ENCODE measurements at regions not wholly inside any gene's neighbourhood (a gene's known extent, or its start where the extent isn't known, plus 50 kb on each side); places are given as distances from the start of the nearest gene placed in this dataset.

DNA sequence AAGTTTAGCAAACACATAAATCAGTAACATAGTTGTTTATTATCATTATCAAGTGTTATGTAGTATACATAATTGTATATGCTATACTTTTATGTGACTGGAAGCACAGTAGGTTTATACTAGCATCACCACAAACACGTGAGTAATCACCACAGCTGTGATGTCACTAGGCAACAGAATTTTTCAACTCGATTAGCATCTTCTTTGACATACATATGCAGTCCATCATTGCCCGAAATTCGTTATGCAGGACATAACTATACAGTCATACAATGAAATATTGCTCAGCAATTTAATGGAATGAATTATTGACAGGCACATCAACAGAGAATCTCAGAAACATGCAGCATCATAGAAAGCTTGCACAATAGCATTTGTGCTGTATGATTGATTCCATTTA, 77.7 kb downstream of the LSM5 start:
- H3K9me3 Mint-ChIP-seq, result no peaks in the 10 kb centered on the region
- peaks cover 6% of the 10 kb centered on the region for H3K27me3 Mint-ChIP-seq
- no peak overlapping the region for H3K27ac Mint-ChIP-seq
- no peaks in the 10 kb centered on the region for H3K4me1 Mint-ChIP-seq (ENCODE audit: low read depth)
- no peak overlapping the region for H3K4me3 Mint-ChIP-seq
- POLR2A ChIA-PET, result no interaction called here
- H3K36me3 Mint-ChIP-seq (ENCODE audit: low read depth), result no peaks in the 10 kb centered on the region
- intact Hi-C loops (cut with micrococcal nuclease), result no loop called here
- DNase-seq, result no peak
- CTCF ChIA-PET, result no interaction called here
- ATAC-seq, result no peak
- TF ChIP-seq, protein P1, sequence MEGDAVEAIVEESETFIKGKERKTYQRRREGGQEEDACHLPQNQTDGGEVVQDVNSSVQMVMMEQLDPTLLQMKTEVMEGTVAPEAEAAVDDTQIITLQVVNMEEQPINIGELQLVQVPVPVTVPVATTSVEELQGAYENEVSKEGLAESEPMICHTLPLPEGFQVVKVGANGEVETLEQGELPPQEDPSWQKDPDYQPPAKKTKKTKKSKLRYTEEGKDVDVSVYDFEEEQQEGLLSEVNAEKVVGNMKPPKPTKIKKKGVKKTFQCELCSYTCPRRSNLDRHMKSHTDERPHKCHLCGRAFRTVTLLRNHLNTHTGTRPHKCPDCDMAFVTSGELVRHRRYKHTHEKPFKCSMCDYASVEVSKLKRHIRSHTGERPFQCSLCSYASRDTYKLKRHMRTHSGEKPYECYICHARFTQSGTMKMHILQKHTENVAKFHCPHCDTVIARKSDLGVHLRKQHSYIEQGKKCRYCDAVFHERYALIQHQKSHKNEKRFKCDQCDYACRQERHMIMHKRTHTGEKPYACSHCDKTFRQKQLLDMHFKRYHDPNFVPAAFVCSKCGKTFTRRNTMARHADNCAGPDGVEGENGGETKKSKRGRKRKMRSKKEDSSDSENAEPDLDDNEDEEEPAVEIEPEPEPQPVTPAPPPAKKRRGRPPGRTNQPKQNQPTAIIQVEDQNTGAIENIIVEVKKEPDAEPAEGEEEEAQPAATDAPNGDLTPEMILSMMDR (IDR thresholded peaks at IDR 0.05), result no peak

DNA sequence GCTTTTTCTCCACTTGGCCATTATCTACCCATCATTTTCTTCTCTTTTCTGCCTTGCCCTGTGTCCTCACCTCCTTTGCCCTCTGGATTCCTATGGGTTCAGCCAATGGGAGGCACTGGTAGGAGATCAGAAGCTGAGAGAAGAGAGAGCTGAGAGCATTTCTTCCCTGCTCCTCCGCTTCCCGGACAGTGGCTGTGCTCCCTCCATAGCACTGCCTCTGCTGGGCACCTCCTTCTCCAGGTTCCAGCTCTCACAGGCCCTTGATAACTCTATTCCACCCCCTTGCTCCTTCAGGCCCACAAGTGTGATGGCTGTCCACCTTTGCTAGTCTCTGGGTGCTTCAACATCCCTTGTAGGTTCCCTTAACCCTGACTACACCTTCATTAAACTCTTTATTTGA, 79.6 kb downstream of the LSM5 start:
- DNase-seq (no peak), ATAC-seq (no peak)
- no peaks in the 10 kb centered on the region for H3K4me1 Mint-ChIP-seq (ENCODE audit: low read depth)
- H3K36me3 Mint-ChIP-seq (ENCODE audit: low read depth), result no peaks in the 10 kb centered on the region
- intact Hi-C loops (cut with micrococcal nuclease), result no loop called here
- ChIA-PET POLR2A (no interaction called here), CTCF (no interaction called here)
- peaks cover 6% of the 10 kb centered on the region for H3K27me3 Mint-ChIP-seq
- no peak overlapping the region for H3K4me3 Mint-ChIP-seq
- TF ChIP-seq, protein P1 (IDR thresholded peaks at IDR 0.05), result no peak
- H3K27ac Mint-ChIP-seq, result no peak overlapping the region
- H3K9me3 Mint-ChIP-seq, result no peaks in the 10 kb centered on the region

DNA sequence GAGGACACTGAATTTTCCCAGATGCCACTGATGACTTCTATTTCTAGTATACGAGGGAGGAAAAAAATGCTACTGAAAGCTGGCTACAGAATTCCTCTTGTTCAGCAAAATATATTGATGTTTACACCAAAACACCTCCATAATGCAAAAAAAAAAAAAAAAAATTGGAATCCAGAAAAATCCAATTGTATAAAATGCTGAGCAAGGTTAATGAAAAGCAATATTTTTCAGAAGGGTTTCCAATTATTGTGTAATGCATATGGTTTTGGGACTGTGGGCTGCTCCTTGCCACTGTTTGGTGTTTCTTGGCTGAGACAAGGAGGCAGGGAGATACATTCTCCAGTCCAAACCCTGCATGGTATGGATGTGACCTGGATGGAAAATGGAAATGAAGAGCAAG, 83.8 kb downstream of the LSM5 start:
- ChIA-PET CTCF (no interaction called here), POLR2A (no interaction called here)
- Mint-ChIP-seq H3K9me3 (no peaks in the 10 kb centered on the region), H3K4me3 (no peak overlapping the region), H3K36me3 (ENCODE audit: low read depth) (no peaks in the 10 kb centered on the region), H3K27ac (no peak overlapping the region), H3K4me1 (ENCODE audit: low read depth) (no peaks in the 10 kb centered on the region), H3K27me3 (peaks cover 2% of the 10 kb centered on the region)
- intact Hi-C loops (cut with micrococcal nuclease), result no loop called here
- ATAC-seq, result no peak
- no peak for DNase-seq
- TF ChIP-seq, protein P1 (IDR thresholded peaks at IDR 0.05), result no peak

DNA sequence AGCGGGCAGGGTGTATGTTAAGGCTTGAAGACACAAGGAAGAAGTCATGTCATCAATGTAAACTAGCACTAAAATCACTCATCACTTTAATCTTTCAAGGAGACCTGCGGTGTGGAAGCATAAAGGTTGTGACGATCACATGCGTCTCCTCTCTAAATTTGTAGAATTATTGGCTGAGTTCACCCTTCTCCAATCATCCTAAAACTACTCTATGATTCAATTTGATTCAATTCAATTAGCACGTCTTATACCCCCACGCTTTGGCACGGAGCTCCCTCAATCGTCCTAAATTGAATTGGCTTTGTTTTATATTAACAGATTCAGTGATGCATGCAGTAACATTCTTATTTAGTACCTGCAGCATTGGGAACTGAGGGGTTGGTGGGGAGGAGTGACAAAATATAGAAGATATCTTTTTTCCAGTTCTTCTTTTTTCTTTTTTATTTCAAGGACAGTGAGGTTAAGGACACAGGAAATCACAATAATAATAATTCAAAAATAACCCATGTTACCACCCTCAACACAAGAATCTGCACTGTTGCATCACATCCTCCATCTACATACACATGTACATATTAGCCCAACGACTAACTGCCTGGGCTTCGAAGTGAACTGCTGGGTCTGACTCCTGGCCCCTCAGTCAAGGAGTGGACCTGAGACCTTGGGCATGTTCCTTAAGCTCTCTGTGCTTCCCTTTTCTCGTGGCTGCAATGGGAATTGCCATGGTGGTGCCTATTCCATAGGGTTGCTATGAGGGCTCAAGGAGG, 86.5 kb downstream of the LSM5 start:
- ChIA-PET CTCF (no interaction called here), POLR2A (no interaction called here)
- Mint-ChIP-seq H3K27ac (no peak overlapping the region), H3K27me3 (peaks cover 2% of the 10 kb centered on the region), H3K4me1 (ENCODE audit: low read depth) (no peaks in the 10 kb centered on the region), H3K36me3 (ENCODE audit: low read depth) (no peaks in the 10 kb centered on the region), H3K9me3 (no peaks in the 10 kb centered on the region), H3K4me3 (no peak overlapping the region)
- intact Hi-C loops (cut with micrococcal nuclease), result no loop called here
- no peak for DNase-seq
- ATAC-seq, result no peak
- TF ChIP-seq, protein P1 (IDR thresholded peaks at IDR 0.05), result no peak

DNA sequence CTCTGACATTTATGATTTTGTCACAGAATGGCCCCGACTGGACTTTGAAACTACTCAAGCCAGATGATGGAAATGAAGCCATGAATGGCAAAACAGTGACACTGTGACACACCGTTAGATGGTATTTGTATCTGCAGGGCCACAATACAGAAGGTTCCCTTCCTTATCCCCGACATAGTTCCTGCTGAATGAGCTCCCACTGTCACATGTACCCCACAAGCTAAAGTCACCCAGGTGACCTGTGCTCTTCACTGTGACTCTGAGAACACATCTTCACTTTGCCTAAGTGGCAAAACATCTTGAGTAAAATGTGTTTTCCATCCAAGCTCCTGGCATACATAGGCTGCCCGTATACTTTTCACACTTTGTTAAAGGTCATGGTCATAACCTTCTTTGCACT, 89.5 kb downstream of the LSM5 start:
- POLR2A ChIA-PET, result no interaction called here
- intact Hi-C loops (cut with micrococcal nuclease), result no loop called here
- H3K27me3 Mint-ChIP-seq, result peaks cover 2% of the 10 kb centered on the region
- TF ChIP-seq, protein P1 (IDR thresholded peaks at IDR 0.05), result no peak
- no peak overlapping the region for H3K27ac Mint-ChIP-seq
- CTCF ChIA-PET, result no interaction called here
- DNase-seq, result no peak
- H3K4me1 Mint-ChIP-seq (ENCODE audit: low read depth), result no peaks in the 10 kb centered on the region
- no peak for ATAC-seq
- H3K9me3 Mint-ChIP-seq, result no peaks in the 10 kb centered on the region
- H3K4me3 Mint-ChIP-seq, result no peak overlapping the region
- no peaks in the 10 kb centered on the region for H3K36me3 Mint-ChIP-seq (ENCODE audit: low read depth)

Data from activated CD8-positive, alpha-beta T cell treated with anti-CD3 and anti-CD28 coated beads for 36 hours (primary cell).